HepG2 (cell line): ENCODE measurements at regions not wholly inside any gene's neighbourhood (a gene's known extent, or its start where the extent isn't known, plus 50 kb on each side); places are given as distances from the start of the nearest gene placed in this dataset.

Experiments
- KMT2A ChIP-seq: sonication (generic); formaldehyde crosslinking; IDR thresholded peaks from 2 replicates; pipeline ENCODE4 v1.4.0; 2020; ENCODE audit warnings: missing genetic modification reagents
- MAZ ChIP-seq, 2 experiments: sonication (generic) in 1 of 2; formaldehyde crosslinking in 1 of 2; IDR thresholded peaks; 2 replicates each; pipeline versions ENCODE4 v1.5.0 to v1.6.1; 2012 to 2020; ENCODE audit warnings: low read depth in 2 of 2, mild to moderate bottlenecking in 2 of 2, borderline replicate concordance in 1 of 2, improper control_type of control experiment in 1 of 2, low read length in 1 of 2, missing genetic modification reagents in 1 of 2, moderate library complexity in 1 of 2
- PHF20 ChIP-seq: sonication (generic); formaldehyde crosslinking; IDR thresholded peaks from 2 replicates; pipeline ENCODE4 v1.5.0; 2020; ENCODE audit warnings: mild to moderate bottlenecking, missing genetic modification reagents
- SMAD9 ChIP-seq: sonication (generic); formaldehyde crosslinking; IDR thresholded peaks from 2 replicates; pipeline ENCODE4 v1.5.1; 2020; ENCODE audit warnings: mild to moderate bottlenecking, missing genetic modification reagents
- ZNF451 ChIP-seq: sonication (generic); formaldehyde crosslinking; IDR thresholded peaks from 2 replicates; pipeline ENCODE4 v1.5.0; 2020; ENCODE audit warnings: mild to moderate bottlenecking, missing genetic modification reagents
- ZNF672 ChIP-seq: sonication (generic); formaldehyde crosslinking; IDR thresholded peaks from 2 replicates; pipeline ENCODE4 v1.8.1; 2022; ENCODE audit warnings: missing genetic modification reagents
- ZNF775 ChIP-seq: sonication (generic); formaldehyde crosslinking; IDR thresholded peaks from 2 replicates; pipeline ENCODE4 v1.4.0; 2020; ENCODE audit warnings: missing genetic modification reagents, mild to moderate bottlenecking, moderate library complexity, borderline replicate concordance
- ZNF841 ChIP-seq: sonication (generic); formaldehyde crosslinking; IDR thresholded peaks from 2 replicates; pipeline ENCODE4 v1.8.1; 2023; ENCODE audit warnings: missing genetic modification reagents, borderline replicate concordance
- TF ChIP-seq, protein P1 (sequence below): sonication (generic); formaldehyde crosslinking; IDR thresholded peaks from 2 replicates; pipeline ENCODE4 v1.5.0; 2020; ENCODE audit warnings: missing genetic modification reagents
- TF ChIP-seq, protein P2 (sequence below): sonication (generic); formaldehyde crosslinking; IDR thresholded peaks from 2 replicates; pipeline ENCODE4 v1.9.0; 2021; ENCODE audit warnings: mild to moderate bottlenecking, missing genetic modification reagents
- TF ChIP-seq, protein P3 (sequence below): sonication (generic); formaldehyde crosslinking; IDR thresholded peaks from 2 replicates; pipeline ENCODE4 v1.4.0; 2020; ENCODE audit warnings: mild to moderate bottlenecking, missing genetic modification reagents
- TF ChIP-seq, protein P4 (sequence below): sonication (generic); formaldehyde crosslinking; IDR thresholded peaks from 2 replicates; pipeline ENCODE4 v1.4.0; 2020; ENCODE audit warnings: mild to moderate bottlenecking, missing genetic modification reagents
- TF ChIP-seq, protein P5 (sequence below): fragments of 450-650 bp; IDR thresholded peaks from 2 replicates; pipeline ENCODE4 v1.6.1; 2017

DNA sequence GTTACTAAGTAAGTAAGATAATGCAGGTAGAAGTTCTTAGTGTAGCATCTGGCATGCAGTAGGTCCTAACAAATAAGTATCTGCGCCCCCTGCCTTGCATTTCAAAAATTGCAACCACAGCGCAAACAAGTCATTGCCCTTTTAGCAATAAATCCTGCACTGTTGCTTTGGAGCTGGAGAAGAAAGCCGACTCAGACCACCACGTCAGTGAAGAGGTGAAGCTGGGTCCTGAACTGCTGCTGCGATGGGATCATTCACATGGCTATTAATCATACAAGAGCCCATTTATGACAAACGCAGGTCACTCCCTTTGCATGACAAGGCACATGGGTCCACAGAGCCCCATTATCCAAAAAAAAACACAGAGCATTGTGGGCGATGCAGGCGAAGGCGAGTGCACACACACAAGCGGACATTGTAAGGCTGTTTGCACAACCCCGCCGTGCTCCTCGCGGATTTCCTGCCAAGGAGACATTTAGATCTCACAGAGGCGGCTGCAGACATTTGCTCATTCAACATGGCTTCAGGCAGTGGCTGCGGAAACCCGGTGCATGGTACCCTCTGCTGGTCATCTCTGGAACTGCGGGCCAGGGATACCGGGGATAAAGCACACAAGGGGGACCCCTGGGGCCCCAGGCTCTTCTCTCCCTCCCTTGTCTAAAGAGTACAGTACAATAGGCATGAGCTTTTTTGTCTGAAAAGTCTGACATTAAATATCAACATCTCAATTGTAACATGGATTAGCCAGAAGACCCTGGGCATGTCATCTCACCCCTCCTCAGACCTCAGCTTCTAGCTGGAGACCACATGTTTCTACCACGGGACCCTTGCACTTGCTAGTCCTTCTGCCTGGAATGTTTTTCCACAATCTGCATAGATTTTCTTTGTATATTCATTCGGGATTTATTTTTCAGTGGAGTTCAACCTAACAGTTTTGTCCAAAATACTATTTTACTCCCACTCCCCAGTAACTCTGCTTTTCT lies 56.7 kb downstream of the CYRIA start (continued):
- no peak for TF ChIP-seq PHF20 (CRISPR knock-in tag)
- no peak for TF ChIP-seq ZNF775
- no peak for TF ChIP-seq ZNF841
- TF ChIP-seq, protein P1, sequence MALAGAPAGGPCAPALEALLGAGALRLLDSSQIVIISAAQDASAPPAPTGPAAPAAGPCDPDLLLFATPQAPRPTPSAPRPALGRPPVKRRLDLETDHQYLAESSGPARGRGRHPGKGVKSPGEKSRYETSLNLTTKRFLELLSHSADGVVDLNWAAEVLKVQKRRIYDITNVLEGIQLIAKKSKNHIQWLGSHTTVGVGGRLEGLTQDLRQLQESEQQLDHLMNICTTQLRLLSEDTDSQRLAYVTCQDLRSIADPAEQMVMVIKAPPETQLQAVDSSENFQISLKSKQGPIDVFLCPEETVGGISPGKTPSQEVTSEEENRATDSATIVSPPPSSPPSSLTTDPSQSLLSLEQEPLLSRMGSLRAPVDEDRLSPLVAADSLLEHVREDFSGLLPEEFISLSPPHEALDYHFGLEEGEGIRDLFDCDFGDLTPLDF (CRISPR knock-in tag), result no peak
- no peak for TF ChIP-seq ZNF672 (CRISPR knock-in tag)
- no peak for TF ChIP-seq SMAD9
- TF ChIP-seq MAZ (IDR thresholded peaks at IDR 0.05; ENCODE audit: borderline replicate concordance, low read depth, low read length), result no peak
- TF ChIP-seq MAZ (CRISPR knock-in tag; IDR thresholded peaks at IDR 0.05; ENCODE audit: low read depth), result no peak
- TF ChIP-seq KMT2A, result no peak
- TF ChIP-seq, protein P2, sequence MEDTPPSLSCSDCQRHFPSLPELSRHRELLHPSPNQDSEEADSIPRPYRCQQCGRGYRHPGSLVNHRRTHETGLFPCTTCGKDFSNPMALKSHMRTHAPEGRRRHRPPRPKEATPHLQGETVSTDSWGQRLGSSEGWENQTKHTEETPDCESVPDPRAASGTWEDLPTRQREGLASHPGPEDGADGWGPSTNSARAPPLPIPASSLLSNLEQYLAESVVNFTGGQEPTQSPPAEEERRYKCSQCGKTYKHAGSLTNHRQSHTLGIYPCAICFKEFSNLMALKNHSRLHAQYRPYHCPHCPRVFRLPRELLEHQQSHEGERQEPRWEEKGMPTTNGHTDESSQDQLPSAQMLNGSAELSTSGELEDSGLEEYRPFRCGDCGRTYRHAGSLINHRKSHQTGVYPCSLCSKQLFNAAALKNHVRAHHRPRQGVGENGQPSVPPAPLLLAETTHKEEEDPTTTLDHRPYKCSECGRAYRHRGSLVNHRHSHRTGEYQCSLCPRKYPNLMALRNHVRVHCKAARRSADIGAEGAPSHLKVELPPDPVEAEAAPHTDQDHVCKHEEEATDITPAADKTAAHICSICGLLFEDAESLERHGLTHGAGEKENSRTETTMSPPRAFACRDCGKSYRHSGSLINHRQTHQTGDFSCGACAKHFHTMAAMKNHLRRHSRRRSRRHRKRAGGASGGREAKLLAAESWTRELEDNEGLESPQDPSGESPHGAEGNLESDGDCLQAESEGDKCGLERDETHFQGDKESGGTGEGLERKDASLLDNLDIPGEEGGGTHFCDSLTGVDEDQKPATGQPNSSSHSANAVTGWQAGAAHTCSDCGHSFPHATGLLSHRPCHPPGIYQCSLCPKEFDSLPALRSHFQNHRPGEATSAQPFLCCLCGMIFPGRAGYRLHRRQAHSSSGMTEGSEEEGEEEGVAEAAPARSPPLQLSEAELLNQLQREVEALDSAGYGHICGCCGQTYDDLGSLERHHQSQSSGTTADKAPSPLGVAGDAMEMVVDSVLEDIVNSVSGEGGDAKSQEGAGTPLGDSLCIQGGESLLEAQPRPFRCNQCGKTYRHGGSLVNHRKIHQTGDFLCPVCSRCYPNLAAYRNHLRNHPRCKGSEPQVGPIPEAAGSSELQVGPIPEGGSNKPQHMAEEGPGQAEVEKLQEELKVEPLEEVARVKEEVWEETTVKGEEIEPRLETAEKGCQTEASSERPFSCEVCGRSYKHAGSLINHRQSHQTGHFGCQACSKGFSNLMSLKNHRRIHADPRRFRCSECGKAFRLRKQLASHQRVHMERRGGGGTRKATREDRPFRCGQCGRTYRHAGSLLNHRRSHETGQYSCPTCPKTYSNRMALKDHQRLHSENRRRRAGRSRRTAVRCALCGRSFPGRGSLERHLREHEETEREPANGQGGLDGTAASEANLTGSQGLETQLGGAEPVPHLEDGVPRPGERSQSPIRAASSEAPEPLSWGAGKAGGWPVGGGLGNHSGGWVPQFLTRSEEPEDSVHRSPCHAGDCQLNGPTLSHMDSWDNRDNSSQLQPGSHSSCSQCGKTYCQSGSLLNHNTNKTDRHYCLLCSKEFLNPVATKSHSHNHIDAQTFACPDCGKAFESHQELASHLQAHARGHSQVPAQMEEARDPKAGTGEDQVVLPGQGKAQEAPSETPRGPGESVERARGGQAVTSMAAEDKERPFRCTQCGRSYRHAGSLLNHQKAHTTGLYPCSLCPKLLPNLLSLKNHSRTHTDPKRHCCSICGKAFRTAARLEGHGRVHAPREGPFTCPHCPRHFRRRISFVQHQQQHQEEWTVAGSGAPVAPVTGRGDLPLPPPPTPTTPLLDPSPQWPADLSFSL (CRISPR knock-in tag), result no peak
- TF ChIP-seq, protein P3, sequence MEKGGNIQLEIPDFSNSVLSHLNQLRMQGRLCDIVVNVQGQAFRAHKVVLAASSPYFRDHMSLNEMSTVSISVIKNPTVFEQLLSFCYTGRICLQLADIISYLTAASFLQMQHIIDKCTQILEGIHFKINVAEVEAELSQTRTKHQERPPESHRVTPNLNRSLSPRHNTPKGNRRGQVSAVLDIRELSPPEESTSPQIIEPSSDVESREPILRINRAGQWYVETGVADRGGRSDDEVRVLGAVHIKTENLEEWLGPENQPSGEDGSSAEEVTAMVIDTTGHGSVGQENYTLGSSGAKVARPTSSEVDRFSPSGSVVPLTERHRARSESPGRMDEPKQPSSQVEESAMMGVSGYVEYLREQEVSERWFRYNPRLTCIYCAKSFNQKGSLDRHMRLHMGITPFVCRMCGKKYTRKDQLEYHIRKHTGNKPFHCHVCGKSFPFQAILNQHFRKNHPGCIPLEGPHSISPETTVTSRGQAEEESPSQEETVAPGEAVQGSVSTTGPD, result no peak
- TF ChIP-seq, protein P4, sequence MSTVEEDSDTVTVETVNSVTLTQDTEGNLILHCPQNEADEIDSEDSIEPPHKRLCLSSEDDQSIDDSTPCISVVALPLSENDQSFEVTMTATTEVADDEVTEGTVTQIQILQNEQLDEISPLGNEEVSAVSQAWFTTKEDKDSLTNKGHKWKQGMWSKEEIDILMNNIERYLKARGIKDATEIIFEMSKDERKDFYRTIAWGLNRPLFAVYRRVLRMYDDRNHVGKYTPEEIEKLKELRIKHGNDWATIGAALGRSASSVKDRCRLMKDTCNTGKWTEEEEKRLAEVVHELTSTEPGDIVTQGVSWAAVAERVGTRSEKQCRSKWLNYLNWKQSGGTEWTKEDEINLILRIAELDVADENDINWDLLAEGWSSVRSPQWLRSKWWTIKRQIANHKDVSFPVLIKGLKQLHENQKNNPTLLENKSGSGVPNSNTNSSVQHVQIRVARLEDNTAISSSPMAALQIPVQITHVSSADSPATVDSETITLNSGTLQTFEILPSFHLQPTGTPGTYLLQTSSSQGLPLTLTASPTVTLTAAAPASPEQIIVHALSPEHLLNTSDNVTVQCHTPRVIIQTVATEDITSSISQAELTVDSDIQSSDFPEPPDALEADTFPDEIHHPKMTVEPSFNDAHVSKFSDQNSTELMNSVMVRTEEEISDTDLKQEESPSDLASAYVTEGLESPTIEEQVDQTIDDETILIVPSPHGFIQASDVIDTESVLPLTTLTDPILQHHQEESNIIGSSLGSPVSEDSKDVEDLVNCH (CRISPR knock-in tag), result no peak
- TF ChIP-seq, protein P5, sequence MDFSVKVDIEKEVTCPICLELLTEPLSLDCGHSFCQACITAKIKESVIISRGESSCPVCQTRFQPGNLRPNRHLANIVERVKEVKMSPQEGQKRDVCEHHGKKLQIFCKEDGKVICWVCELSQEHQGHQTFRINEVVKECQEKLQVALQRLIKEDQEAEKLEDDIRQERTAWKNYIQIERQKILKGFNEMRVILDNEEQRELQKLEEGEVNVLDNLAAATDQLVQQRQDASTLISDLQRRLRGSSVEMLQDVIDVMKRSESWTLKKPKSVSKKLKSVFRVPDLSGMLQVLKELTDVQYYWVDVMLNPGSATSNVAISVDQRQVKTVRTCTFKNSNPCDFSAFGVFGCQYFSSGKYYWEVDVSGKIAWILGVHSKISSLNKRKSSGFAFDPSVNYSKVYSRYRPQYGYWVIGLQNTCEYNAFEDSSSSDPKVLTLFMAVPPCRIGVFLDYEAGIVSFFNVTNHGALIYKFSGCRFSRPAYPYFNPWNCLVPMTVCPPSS, result no peak
- no peak for TF ChIP-seq ZNF451 (CRISPR knock-in tag)
